ENCODE measurements at regions not wholly inside any gene's neighbourhood (a gene's known extent, or its start where the extent isn't known, plus 50 kb on each side); places are given as distances from the start of the nearest gene placed in this dataset.

DNA sequence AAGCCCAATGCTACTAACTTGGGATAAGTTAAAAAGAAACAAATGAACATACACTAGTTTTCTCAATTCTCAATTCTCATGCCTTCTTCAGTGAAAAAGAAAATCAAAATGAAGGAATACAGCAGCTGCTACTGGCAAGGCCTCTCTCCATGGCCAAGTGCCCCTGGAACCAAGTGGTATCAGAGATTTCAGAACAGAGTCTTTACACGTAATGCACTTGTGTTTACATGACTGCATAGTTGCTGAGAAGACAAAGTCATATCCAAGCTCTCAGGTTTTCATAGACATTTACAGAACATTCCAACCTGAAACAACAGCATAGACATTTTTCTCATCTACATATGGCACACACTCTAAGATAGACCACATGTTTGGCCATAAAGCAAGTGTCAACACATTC, 789.9 kb downstream of the CBLN2 start:
- TF ChIP-seq POLR2AphosphoS5 (IDR thresholded peaks at IDR 0.05; ENCODE audit: low read depth, low read length) (no peak), TAF1 (IDR thresholded peaks at IDR 0.05; ENCODE audit: borderline replicate concordance, insufficient read depth, low read length) (no peak), SIN3A (IDR thresholded peaks at IDR 0.05; ENCODE audit: borderline replicate concordance, insufficient read depth, low read length) (no peak), REST (IDR thresholded peaks at IDR 0.05; ENCODE audit: insufficient read depth in 1 of 2, low read depth in 2 of 2, low read length in 2 of 2) (no peak), FOXP2 (optimal IDR thresholded peaks at IDR 0.05; ENCODE audit: borderline replicate concordance, extremely low read depth, extremely low read length, insufficient read depth) (no peak)

GRCh38 chr18:71743634-71744033, 800.5 kb downstream of the CBLN2 start:
- TF ChIP-seq FOXP2 (optimal IDR thresholded peaks at IDR 0.05; ENCODE audit: borderline replicate concordance, extremely low read depth, extremely low read length, insufficient read depth), result no peak
- no peak for TF ChIP-seq SIN3A (IDR thresholded peaks at IDR 0.05; ENCODE audit: borderline replicate concordance, insufficient read depth, low read length)
- no peak for TF ChIP-seq REST (IDR thresholded peaks at IDR 0.05; ENCODE audit: insufficient read depth in 1 of 2, low read depth in 2 of 2, low read length in 2 of 2)
- TF ChIP-seq POLR2AphosphoS5 (IDR thresholded peaks at IDR 0.05; ENCODE audit: low read depth, low read length), result no peak
- no peak for TF ChIP-seq TAF1 (IDR thresholded peaks at IDR 0.05; ENCODE audit: borderline replicate concordance, insufficient read depth, low read length)

DNA sequence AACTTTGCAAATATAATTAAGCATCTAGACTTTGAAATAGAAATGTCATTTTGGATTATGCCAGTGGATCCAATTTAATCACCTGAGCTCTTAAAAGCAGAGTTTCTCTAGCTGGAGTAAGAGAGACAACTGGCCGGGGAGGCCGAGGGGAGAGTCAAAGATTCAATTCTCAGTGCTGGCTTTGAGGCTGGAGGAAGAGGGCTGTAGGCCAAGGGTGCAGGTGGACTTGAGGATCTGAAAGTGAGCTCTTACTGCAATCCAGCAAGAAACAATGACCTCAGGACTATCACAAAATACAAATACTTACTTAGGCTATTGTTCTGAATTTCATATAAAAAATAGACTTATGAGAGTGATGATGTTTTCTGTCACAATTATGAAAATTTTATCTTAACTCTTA, 814.5 kb downstream of the CBLN2 start:
- TF ChIP-seq POLR2AphosphoS5 (IDR thresholded peaks at IDR 0.05; ENCODE audit: low read depth, low read length) (no peak), REST (IDR thresholded peaks at IDR 0.05; ENCODE audit: insufficient read depth in 1 of 2, low read depth in 2 of 2, low read length in 2 of 2) (no peak), SIN3A (IDR thresholded peaks at IDR 0.05; ENCODE audit: borderline replicate concordance, insufficient read depth, low read length) (no peak), FOXP2 (optimal IDR thresholded peaks at IDR 0.05; ENCODE audit: borderline replicate concordance, extremely low read depth, extremely low read length, insufficient read depth) (no peak), TAF1 (IDR thresholded peaks at IDR 0.05; ENCODE audit: borderline replicate concordance, insufficient read depth, low read length) (no peak)

- TF ChIP-seq POLR2AphosphoS5 (IDR thresholded peaks at IDR 0.05; ENCODE audit: low read depth, low read length), result no peak
- no peak for TF ChIP-seq SIN3A (IDR thresholded peaks at IDR 0.05; ENCODE audit: borderline replicate concordance, insufficient read depth, low read length)
- no peak for TF ChIP-seq REST (IDR thresholded peaks at IDR 0.05; ENCODE audit: insufficient read depth in 1 of 2, low read depth in 2 of 2, low read length in 2 of 2)
- no peak for TF ChIP-seq TAF1 (IDR thresholded peaks at IDR 0.05; ENCODE audit: borderline replicate concordance, insufficient read depth, low read length)
- TF ChIP-seq FOXP2 (optimal IDR thresholded peaks at IDR 0.05; ENCODE audit: borderline replicate concordance, extremely low read depth, extremely low read length, insufficient read depth), result no peak
Measured at GRCh38 chr18:71727909-71728308, 816.2 kb downstream of the CBLN2 start.

DNA sequence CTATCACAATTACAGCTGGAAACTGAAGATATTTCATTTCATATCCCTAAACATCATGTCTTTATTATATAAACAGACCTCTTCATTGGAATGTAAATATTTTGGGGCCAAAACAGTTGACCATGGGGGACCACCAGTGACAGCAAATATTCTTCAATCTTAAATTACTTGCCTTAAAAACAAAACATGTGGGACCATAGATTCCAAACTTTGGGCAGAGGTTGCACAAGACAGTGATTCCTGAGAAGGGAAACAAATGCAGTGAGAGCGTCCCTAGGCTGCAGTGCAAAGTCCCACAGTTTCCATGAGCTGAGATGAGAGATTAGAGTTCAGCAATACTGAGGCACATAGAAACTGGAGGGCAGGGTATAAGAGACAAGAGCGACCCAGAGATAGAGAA, 818.9 kb downstream of the CBLN2 start:
- TF ChIP-seq FOXP2 (optimal IDR thresholded peaks at IDR 0.05; ENCODE audit: borderline replicate concordance, extremely low read depth, extremely low read length, insufficient read depth) (no peak), REST (IDR thresholded peaks at IDR 0.05; ENCODE audit: insufficient read depth in 1 of 2, low read depth in 2 of 2, low read length in 2 of 2) (no peak), SIN3A (IDR thresholded peaks at IDR 0.05; ENCODE audit: borderline replicate concordance, insufficient read depth, low read length) (no peak), TAF1 (IDR thresholded peaks at IDR 0.05; ENCODE audit: borderline replicate concordance, insufficient read depth, low read length) (no peak), POLR2AphosphoS5 (IDR thresholded peaks at IDR 0.05; ENCODE audit: low read depth, low read length) (no peak)

Measured in PFSK-1 (cell line).